GM18507 (cell line): ENCODE measurements at regions not wholly inside any gene's neighbourhood (a gene's known extent, or its start where the extent isn't known, plus 50 kb on each side); places are given as distances from the start of the nearest gene placed in this dataset.
A peak's percentile ranks its signal among the peaks of the same experiment; 100 is the strongest.

ENCODE experiments used
- DNase-seq: peaks from one replicate; pipeline ENCODE4 v3.0.0; 2011; ENCODE audit warnings: low read depth; ENCODE audit not compliant: insufficient read length; ENCODE audit errors: extremely low spot score
- FAIRE-seq: peaks from 2 replicates; lab custom pipeline; 2011; peaks lifted over from hg19 to GRCh38; lab: Jason Lieb, UNC

- DNase-seq = no peak
Observed at GRCh38 chr5:125140855-125141254, 394.4 kb upstream of the ZNF608 start.

DNA sequence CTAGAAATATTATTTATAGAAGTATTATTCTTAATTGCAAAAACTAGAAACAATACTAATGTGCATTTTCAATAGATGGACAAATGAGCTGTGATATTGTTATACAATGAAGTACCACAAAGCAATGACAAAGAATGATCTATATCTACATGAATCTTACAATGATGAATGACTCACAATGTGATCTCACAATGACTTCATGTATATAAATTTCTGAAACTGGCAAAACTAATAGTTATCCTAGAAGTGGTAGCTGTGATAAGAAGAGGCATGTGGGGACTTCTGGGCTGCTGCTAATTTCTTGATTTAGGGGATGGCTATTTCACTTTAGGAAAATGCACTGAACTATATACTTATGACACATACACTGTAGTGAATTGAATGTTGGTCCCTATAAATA, 396.0 kb upstream of the ZNF608 start:
- FAIRE-seq (no peak), DNase-seq (no peak)

More at GRCh38 chr5:125140855-125141254, 394.4 kb upstream of the ZNF608 start:
- FAIRE-seq = no peak

DNA sequence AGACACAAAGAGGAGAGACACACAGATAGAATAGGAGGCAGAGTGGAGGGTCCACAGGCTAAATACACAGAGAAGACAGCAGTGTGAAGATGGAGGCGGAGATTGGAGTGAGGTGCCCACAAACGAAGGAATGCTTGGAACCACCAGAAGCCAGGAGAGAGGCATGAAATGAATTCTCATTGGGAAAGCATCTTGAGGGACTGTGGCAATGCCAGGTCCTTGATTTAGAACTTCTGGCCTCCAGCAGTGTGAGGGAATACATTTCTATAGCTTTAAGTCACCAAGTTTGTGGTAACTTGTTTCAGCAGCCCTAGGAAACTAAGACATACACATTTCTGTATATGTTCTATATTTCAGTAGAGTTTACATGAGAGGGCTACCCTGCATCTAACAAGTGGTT, 396.6 kb upstream of the ZNF608 start:
- DNase-seq = no peak
- no peak for FAIRE-seq

DNA sequence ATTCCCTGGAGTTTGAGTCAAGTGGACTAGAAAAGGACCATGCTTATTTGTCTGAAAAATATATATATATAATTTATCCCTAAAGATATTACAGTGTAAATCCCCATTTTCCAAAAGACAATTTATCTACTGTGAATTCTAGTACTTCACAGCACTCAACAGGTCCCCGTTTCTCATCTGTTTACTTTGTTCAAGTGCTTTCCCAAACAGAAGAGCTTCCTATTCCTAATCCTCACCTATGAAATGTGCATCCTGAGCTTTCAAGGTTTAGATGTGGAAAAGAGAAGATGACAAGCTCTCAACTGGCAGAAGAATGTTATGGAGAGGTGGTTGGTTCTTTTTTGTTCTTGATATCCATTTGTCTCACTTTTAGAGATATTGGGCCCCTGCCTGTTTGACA, 401.6 kb upstream of the ZNF608 start:
- DNase-seq (no peak), FAIRE-seq (no peak)

DNA sequence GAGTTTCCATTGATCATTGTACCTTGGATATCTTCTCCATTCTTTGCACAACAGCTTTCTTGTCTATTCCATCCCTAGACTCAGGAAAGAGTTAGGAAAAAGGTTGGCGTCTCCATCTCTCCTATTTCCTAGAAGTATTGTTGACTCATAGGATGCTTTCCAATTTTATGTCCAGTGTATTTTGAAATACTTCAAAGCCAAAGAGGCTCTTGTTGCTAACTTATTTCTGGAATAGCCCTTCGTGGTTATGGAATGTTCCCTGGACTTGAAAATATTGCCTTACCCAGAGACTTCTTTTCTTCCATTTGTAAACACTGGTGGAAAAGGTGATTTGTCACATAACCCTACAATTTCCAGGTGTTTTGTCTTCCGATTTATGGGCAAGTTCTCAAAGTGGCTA, 402.3 kb upstream of the ZNF608 start:
- DNase-seq (no peak), FAIRE-seq (no peak)

GRCh38 chr5:125149110-125149509, 402.7 kb upstream of the ZNF608 start:
- FAIRE-seq (no peak), DNase-seq (no peak)

DNA sequence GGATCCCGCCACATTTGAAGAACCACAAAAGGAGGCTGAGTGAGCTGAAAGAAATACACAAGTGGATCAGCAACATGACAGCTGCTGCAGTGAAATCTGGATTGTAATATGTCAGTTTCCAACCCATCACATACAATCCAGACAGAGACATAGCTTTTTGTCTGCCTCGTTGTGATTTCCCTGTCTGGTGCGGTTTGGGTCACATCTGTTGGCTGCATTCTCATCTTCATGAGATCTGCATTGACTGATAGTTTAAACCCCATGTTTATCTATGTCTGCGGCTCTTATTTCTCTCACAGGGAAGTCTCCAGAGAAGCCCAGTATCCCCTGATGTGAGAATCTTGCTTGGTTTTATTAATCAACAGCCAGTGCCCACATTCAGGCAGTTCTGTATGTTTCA, 403.1 kb upstream of the ZNF608 start:
- FAIRE-seq = no peak

GRCh38 chr5:125150041-125150669, 403.7 kb upstream of the ZNF608 start:
- FAIRE-seq (no peak), DNase-seq (no peak)

More for the DNA sequence above, 403.1 kb upstream of the ZNF608 start:
- DNase-seq = no peak

DNA sequence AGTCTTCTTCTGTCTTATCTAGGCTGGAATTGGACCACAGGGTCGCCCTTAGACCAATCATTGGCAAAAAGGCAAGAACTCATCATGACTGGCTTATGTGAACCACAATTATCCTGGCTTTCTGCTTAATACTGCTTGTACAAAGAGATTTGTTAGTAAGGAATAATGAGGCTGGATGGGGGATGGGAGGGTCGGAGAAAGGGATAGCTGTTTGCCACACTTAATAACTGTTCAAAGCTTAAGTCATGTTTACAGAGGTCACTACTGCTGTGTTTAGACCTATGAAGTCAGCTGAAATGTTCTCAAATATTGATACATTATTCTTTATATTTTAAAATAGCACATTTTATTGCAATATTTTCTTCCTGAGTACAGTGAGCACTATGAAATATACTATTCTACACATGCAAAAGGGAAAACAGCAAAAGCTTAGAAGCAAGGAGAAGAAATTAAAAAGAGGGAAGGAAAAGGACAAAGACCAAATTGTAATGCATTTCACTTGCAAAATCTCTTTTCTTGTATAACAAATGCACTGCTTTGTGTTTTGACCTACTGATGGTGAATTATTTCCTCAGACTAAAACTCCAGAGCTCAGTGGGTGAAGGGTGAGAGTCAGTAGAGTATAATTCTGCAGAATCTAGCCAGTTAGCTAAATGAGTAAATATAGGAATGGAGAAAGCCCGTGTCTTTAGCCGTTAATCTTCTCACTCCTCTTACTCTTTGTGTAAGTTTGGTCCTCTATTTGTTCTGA, 404.9 kb upstream of the ZNF608 start:
- peak; percentile 46 for FAIRE-seq
- no peak for DNase-seq

DNA sequence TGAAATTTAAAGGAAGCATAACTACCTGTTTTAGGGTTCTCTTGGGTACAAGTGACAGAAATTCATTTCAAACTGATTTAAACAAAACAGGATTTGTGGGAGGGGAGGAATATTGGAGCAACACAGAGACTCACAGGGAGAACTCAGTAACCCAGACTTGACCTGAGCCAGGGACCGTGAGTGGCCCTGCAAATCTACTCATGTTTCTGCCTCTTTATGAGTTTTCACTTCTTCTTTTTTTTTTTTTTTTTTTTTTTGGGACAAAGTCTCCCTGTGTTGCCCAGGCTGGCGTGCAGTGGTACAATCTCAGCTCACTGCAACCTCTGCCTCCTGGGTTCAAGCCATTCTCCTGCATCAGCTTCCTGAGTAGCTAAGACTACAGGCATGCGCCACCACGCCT, 405.6 kb upstream of the ZNF608 start:
- FAIRE-seq = peak; percentile 74
- peak; percentile 0 for DNase-seq

- DNase-seq = no peak
- no peak for FAIRE-seq
Observed at GRCh38 chr5:125152461-125153189, 406.2 kb upstream of the ZNF608 start.

DNA sequence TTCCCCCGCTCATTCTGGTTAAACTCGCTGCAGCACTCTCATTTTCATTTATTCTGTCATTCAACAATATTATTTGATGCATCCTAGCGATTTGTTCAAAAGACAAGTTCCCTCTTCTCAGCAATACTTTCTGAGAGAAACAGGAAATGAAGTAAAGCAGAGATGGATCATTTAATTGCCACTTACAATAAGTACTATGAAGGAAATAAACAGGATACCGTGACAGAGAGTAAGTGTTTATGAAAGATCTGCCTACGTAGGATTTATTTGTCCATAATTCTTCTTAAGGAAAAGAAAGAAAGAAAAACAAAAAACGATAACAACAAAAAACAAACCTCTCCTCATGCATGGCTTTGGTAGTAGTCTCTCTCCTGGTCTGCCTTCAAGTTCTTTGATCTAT, 406.8 kb upstream of the ZNF608 start:
- DNase-seq (no peak), FAIRE-seq (no peak)

DNA sequence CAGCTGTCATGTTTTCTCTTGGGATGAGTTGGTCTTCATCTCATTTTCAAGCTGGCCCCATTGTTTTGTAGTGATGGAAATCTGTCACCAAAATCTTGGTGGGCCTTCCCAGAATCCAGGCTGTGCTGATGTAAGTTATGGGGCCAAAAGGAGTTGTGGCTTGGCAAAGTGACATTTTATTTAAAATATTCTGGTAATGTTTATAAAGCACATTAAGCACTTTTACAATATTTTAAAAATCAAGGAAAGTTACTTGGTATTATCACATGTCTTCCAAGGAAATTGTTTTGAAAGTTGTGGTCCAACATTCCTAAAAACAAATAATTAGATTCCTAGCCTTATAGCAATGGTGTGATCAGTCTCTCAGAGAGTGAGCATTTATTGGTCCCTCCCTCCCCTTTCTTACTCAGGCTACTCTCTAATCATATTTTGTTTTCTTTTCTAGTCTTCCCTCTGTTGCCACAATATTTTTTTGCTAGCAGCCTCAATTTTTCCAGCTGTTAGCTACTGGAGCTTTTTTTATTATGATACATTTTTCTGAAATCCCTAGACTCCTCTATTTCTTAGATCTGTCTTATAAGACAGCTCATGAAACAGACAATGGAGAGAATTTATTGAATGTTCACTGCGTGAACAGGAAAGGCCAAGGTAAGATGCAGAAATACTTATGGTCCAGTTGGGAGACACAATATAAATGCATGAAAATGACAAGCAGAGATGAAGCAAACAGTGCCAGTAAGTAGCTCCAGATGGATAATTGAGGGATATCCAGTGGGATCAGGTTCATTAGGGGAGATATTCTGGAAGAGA, 408.1 kb upstream of the ZNF608 start:
- DNase-seq (no peak), FAIRE-seq (no peak)

GRCh38 chr5:125160787-125161502, 414.5 kb upstream of the ZNF608 start:
- FAIRE-seq (no peak), DNase-seq (no peak)

DNA sequence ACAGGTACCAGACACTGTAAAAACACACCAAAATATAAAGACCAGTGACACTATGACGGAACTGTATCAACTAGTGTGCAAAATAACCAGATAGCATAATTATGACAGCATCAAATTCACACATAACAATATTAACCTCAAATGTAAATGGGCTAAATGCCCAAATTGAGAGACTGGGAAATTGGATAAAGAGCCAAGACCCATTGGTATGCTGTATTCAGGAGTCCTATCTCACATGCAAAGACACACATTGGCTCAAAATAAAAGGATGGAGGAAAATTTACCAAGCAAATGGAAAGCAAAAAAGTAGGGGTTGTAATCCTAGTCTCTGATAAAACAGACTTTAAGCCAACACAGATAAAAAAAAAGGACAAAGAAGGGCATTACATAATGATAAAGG, 416.3 kb upstream of the ZNF608 start:
- DNase-seq = no peak
- no peak for FAIRE-seq

GRCh38 chr5:125169396-125169795, 423.0 kb upstream of the ZNF608 start:
- no peak for FAIRE-seq
- no peak for DNase-seq

DNA sequence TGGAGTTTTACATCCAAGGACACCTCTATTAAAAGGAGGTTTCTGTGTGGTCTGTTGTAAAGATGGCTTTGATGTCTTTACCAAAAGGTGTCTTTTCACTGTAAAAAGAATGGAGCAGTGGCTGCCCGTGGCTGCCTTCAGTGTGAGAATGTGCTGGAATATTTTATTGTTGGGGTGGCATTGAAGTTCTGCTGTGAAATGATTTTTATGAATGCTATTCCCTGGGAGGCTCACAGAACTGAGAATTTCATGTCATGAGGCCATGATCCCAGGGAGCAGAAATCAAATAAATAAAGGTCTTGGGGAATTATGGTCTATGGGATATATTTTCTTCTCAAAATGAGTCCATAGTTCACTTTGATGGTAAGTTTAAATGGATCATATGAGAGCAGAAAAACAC, 425.2 kb upstream of the ZNF608 start:
- no peak for FAIRE-seq
- DNase-seq = no peak

DNA sequence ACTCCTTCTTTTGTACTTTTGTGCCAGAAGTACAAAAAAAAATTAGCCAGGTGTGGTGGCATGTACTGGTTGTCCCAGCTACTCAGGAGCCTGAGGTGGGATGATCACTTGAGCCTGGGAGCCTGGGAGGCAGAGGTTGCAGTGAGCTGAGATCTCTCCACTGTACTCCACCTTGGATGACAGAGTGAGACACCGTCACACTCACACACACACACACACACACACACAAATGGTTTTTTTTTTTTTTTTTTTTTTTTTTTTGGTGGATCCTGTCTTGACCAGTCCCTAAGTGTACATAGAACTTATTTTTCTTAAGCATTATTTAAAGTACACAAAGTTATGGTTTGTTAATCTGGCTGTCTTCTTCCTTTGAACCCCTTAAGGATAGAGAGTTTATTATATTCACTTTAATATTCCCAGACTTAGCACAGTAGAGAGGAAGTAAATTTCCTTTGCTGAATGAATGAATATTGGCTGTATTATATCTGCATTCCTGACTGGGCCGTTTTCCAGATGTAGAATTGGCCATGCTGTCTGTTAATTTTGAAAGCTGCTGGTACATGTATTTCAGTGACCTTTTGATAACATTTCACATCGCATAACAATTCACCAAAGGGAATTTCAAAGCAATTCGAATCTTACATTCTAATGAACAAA, 429.0 kb upstream of the ZNF608 start:
- DNase-seq (no peak), FAIRE-seq (no peak)

- no peak for FAIRE-seq
- DNase-seq = no peak
Observed at GRCh38 chr5:125176005-125176390, 429.6 kb upstream of the ZNF608 start.
